Neuronal stem cell (in vitro differentiated cells): ENCODE measurements at regions not wholly inside any gene's neighbourhood (a gene's known extent, or its start where the extent isn't known, plus 50 kb on each side); places are given as distances from the start of the nearest gene placed in this dataset.

Experiments used
- DNase-seq: peaks from one replicate; pipeline ENCODE4 v3.0.0-alpha.2; 2013; ENCODE audit warnings: low spot score
- H2AFZ ChIP-seq: one replicate; pipeline ENCODE4 v1.6.1; 2013; ENCODE audit warnings: mild to moderate bottlenecking, low read length, inconsistent platforms
- H2AK5ac ChIP-seq: 2 replicates; pipeline ENCODE4 v1.6.1; 2013; ENCODE audit warnings: low read depth, mild to moderate bottlenecking, inconsistent platforms, low read length, moderate library complexity, mixed read lengths
- H2BK120ac ChIP-seq: 2 replicates; pipeline ENCODE4 v1.6.1; 2013; ENCODE audit warnings: low read depth, mild to moderate bottlenecking, inconsistent platforms, low read length, moderate library complexity, mixed read lengths
- H2BK12ac ChIP-seq: one replicate; pipeline ENCODE4 v1.6.1; 2013; ENCODE audit warnings: low read length, inconsistent platforms
- H2BK15ac ChIP-seq: 2 replicates; pipeline ENCODE4 v1.6.1; 2013; ENCODE audit warnings: mild to moderate bottlenecking, low read length, inconsistent platforms, mixed read lengths
- H2BK5ac ChIP-seq: one replicate; pipeline ENCODE4 v1.6.1; 2013; ENCODE audit warnings: inconsistent platforms, mild to moderate bottlenecking, low read length, moderate library complexity
- H3K14ac ChIP-seq: one replicate; pipeline ENCODE4 v1.6.1; 2013; ENCODE audit warnings: low read length, inconsistent platforms
- H3K18ac ChIP-seq: 2 replicates; pipeline ENCODE4 v1.6.1; 2013; ENCODE audit warnings: low read length, inconsistent platforms
- H3K23ac ChIP-seq: 2 replicates; pipeline ENCODE4 v1.6.1; 2013; ENCODE audit warnings: low read depth, mild to moderate bottlenecking, mixed read lengths, low read length, inconsistent platforms; ENCODE audit not compliant: poor library complexity
- H3K27ac ChIP-seq: replicated peaks from 3 replicates; pipeline ENCODE4 v1.5.1; 2013; ENCODE audit warnings: low read length, inconsistent platforms
- H3K27me3 ChIP-seq, 3 experiments: 2 replicates each; pipeline ENCODE4 v1.6.1; 2013; ENCODE audit warnings: low read length in 3 of 3, mild to moderate bottlenecking in 2 of 3, inconsistent platforms in 1 of 3, low read depth in 1 of 3, mixed read lengths in 1 of 3, moderate library complexity in 1 of 3; ENCODE audit not compliant: control insufficient read depth in 3 of 3, insufficient read depth in 3 of 3
- H3K36me3 ChIP-seq, 2 donors: replicated peaks in 1 of 2; 2 replicates each; pipeline ENCODE4 v1.6.1; 2013; ENCODE audit warnings: low read length in 2 of 2; ENCODE audit not compliant: control insufficient read depth in 2 of 2, insufficient read depth in 2 of 2
- H3K4ac ChIP-seq: 2 replicates; pipeline ENCODE4 v1.6.1; 2013; ENCODE audit warnings: inconsistent platforms, mild to moderate bottlenecking, low read length, moderate library complexity
- H3K4me1 ChIP-seq, 2 donors: 1 replicate in 1 of 2; 2 replicates in 1 of 2; pipeline ENCODE4 v1.6.1; 2013; ENCODE audit warnings: low read length in 2 of 2, low read depth in 1 of 2; ENCODE audit not compliant: control insufficient read depth in 2 of 2, insufficient read depth in 1 of 2
- H3K4me2 ChIP-seq: one replicate; pipeline ENCODE4 v1.6.1; 2013; ENCODE audit warnings: mild to moderate bottlenecking, low read length, inconsistent platforms; ENCODE audit not compliant: insufficient read depth, poor library complexity, severe bottlenecking
- H3K4me3 ChIP-seq, 2 donors: 2 replicates each; pipeline ENCODE4 v1.5.1; 2013; ENCODE audit warnings: low read length in 2 of 2, mild to moderate bottlenecking in 2 of 2, inconsistent platforms in 1 of 2, moderate library complexity in 1 of 2
- H3K79me1 ChIP-seq: one replicate; pipeline ENCODE4 v1.6.1; 2013; ENCODE audit warnings: low read depth, mild to moderate bottlenecking, inconsistent platforms, low read length, moderate library complexity
- H3K9ac ChIP-seq: one replicate; pipeline ENCODE4 v1.6.1; 2013; ENCODE audit warnings: mild to moderate bottlenecking, low read depth, low read length, inconsistent platforms; ENCODE audit not compliant: poor library complexity
- H3K9me3 ChIP-seq, 2 donors: replicated peaks in 1 of 2; 2 replicates each; pipeline versions ENCODE3 to v1.6.1; 2013; ENCODE audit warnings: low read length in 2 of 2, mild to moderate bottlenecking in 2 of 2, inconsistent platforms in 1 of 2, low read depth in 1 of 2, mixed read lengths in 1 of 2, moderate library complexity in 1 of 2; ENCODE audit not compliant: control insufficient read depth in 2 of 2, insufficient read depth in 1 of 2
- H4K8ac ChIP-seq: one replicate; pipeline ENCODE4 v1.6.1; 2013; ENCODE audit warnings: low read depth, mild to moderate bottlenecking, inconsistent platforms, low read length, moderate library complexity
- H4K91ac ChIP-seq: one replicate; pipeline ENCODE4 v1.6.1; 2013; ENCODE audit warnings: low read length, low read depth, mild to moderate bottlenecking, inconsistent platforms; ENCODE audit not compliant: poor library complexity
- WGBS, 2 donors: extraction: QIAGEN DNeasy Blood & Tissue Kit; methylation state at CpG; one replicate each; pipeline ENCODE4 v1.1.7; 2013; ENCODE audit warnings: missing lambda C conversion rate in 2 of 2, mixed read lengths in 1 of 2; ENCODE audit not compliant: insufficient read length in 2 of 2, insufficient replicate concordance in 1 of 2; ENCODE audit errors: extremely low coverage in 2 of 2; 5-methylcytosine and 5-hydroxymethylcytosine counted together

- Histone ChIP-seq H3K9ac (no peak overlapping the region), H2AFZ (no peak overlapping the region), H3K4ac (no peak overlapping the region), H3K23ac (no peak overlapping the region), H3K14ac (no peak overlapping the region), H2BK15ac (no peak overlapping the region), H4K8ac (no peak overlapping the region), H3K4me2 (no peak overlapping the region), H3K79me1 (no peaks in the 10 kb centered on the region), H2BK12ac (no peak overlapping the region), H3K9me3 (no peaks in the 10 kb centered on the region), H3K4me3 (no peak overlapping the region), H4K91ac (no peak overlapping the region), H3K36me3 (no peaks in the 10 kb centered on the region), H2BK5ac (no peak overlapping the region), H2AK5ac (no peak overlapping the region), H2BK120ac (no peak overlapping the region), H3K27me3 (peaks cover 0 to 22% (median 0%) of the 10 kb centered on the region in 3 experiments), H3K18ac (no peak overlapping the region), H3K4me1 (peaks cover 0 to 2% of the 10 kb centered on the region in 2 donors), H3K27ac (no peak overlapping the region)
- DNase-seq, result no peak
- no CpG with 5 or more reads among the region's 5 CpGs for WGBS, 2 donors
Measured at GRCh38 chrX:18003876-18004275, 142.8 kb upstream of the RAI2 start.

GRCh38 chrX:18002791-18003190 lies 141.7 kb upstream of the RAI2 start:
- H3K79me1 ChIP-seq, result no peaks in the 10 kb centered on the region
- H3K14ac ChIP-seq, result no peak overlapping the region
- H2AFZ ChIP-seq, result no peak overlapping the region
- WGBS, 2 donors, result no CpG with 5 or more reads among the region's 3 CpGs
- peaks cover 0 to 22% (median 0%) of the 10 kb centered on the region in 3 experiments for H3K27me3 ChIP-seq
- peaks cover 0 to 2% of the 10 kb centered on the region in 2 donors for H3K4me1 ChIP-seq
- H2BK120ac ChIP-seq, result no peak overlapping the region
- no peak overlapping the region for H3K9ac ChIP-seq
- no peak overlapping the region for H3K23ac ChIP-seq
- no peak overlapping the region for H4K91ac ChIP-seq
- H2BK5ac ChIP-seq, result no peak overlapping the region
- DNase-seq, result no peak
- H2AK5ac ChIP-seq, result no peak overlapping the region
- H3K4ac ChIP-seq, result no peak overlapping the region
- H3K36me3 ChIP-seq, result no peaks in the 10 kb centered on the region
- no peak overlapping the region for H2BK15ac ChIP-seq
- H3K27ac ChIP-seq, result no peak overlapping the region
- H3K9me3 ChIP-seq, result no peaks in the 10 kb centered on the region
- no peak overlapping the region for H2BK12ac ChIP-seq
- H4K8ac ChIP-seq, result no peak overlapping the region
- no peak overlapping the region for H3K4me3 ChIP-seq
- H3K4me2 ChIP-seq, result no peak overlapping the region
- H3K18ac ChIP-seq, result no peak overlapping the region

GRCh38 chrX:17994429-17994828 lies 133.3 kb upstream of the RAI2 start:
- Histone ChIP-seq H3K14ac (no peak overlapping the region), H4K91ac (no peak overlapping the region), H3K4ac (no peak overlapping the region), H2BK120ac (no peak overlapping the region), H2AFZ (no peak overlapping the region), H3K4me3 (no peak overlapping the region), H2BK15ac (no peak overlapping the region), H3K18ac (no peak overlapping the region), H3K9me3 (no peaks in the 10 kb centered on the region), H2BK12ac (no peak overlapping the region), H3K4me1 (no peaks in the 10 kb centered on the region), H3K27ac (no peak overlapping the region), H3K9ac (no peak overlapping the region), H3K23ac (no peak overlapping the region), H3K27me3 (no peaks in the 10 kb centered on the region), H2AK5ac (no peak overlapping the region), H3K4me2 (no peak overlapping the region), H3K36me3 (no peaks in the 10 kb centered on the region), H3K79me1 (no peaks in the 10 kb centered on the region), H2BK5ac (no peak overlapping the region), H4K8ac (no peak overlapping the region)
- WGBS, 2 donors, result no CpG with 5 or more reads among the region's 2 CpGs
- DNase-seq, result no peak

- Histone ChIP-seq H2BK120ac (no peak overlapping the region), H2BK15ac (no peak overlapping the region), H3K9ac (no peak overlapping the region), H3K4ac (no peak overlapping the region), H3K27me3 (no peaks in the 10 kb centered on the region), H4K91ac (no peak overlapping the region), H3K18ac (no peak overlapping the region), H2BK12ac (no peak overlapping the region), H3K4me3 (no peak overlapping the region), H3K4me2 (no peak overlapping the region), H3K36me3 (no peaks in the 10 kb centered on the region), H4K8ac (no peak overlapping the region), H3K9me3 (no peaks in the 10 kb centered on the region), H2AFZ (no peak overlapping the region), H3K79me1 (no peaks in the 10 kb centered on the region), H2AK5ac (no peak overlapping the region), H3K14ac (no peak overlapping the region), H3K4me1 (no peaks in the 10 kb centered on the region), H3K23ac (no peak overlapping the region), H3K27ac (no peak overlapping the region), H2BK5ac (no peak overlapping the region)
- WGBS, 2 donors, result no CpG with 5 or more reads among the region's 3 CpGs
- no peak for DNase-seq
Measured at GRCh38 chrX:17993062-17993461, 132.0 kb upstream of the RAI2 start.
